ENCODE measurements at regions not wholly inside any gene's neighbourhood (a gene's known extent, or its start where the extent isn't known, plus 50 kb on each side); places are given as distances from the start of the nearest gene placed in this dataset.

DNA sequence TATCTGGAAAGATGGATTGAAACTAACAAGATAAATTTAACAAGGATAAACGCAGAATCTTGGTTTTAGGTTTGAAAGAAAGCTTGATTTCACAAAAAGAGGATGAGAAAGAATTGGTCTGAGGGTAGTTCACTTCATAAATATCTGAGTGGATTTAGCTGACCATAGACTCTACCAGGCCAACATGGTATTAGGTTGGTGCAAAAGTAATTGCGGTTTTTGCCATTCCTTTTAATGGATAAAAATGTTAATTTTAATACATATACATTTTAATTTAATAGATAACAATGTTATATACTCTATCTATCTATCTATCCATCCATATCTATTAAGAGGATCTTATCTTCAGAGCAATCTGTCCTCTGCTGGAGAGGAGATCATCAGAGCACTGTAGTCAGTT lies 70.2 kb upstream of the PLXNA2 start:
- TF ChIP-seq TAF1 (IDR thresholded peaks at IDR 0.05; ENCODE audit: low read depth, low read length), result no peak
- TF ChIP-seq POLR2A (IDR thresholded peaks at IDR 0.05; ENCODE audit: low read depth, low read length), result no peak
- no peak for TF ChIP-seq POLR2AphosphoS5 (IDR thresholded peaks at IDR 0.05; ENCODE audit: low read depth, low read length)
- no peak for TF ChIP-seq PAX5 (IDR thresholded peaks at IDR 0.05; ENCODE audit: insufficient read depth, low read length, severe bottlenecking)
- TF ChIP-seq POU2F2 (IDR thresholded peaks at IDR 0.05; ENCODE audit: low read depth, low read length), result no peak

All from GM12891 (cell line).